ENCODE measurements at regions not wholly inside any gene's neighbourhood (a gene's known extent, or its start where the extent isn't known, plus 50 kb on each side); places are given as distances from the start of the nearest gene placed in this dataset.

GRCh38 chr5:167966979-167967378 lies 324.5 kb upstream of the WWC1 start:
- no peak for DNase-seq (ENCODE audit: low read depth)
- peaks cover 3% of the 10 kb centered on the region for H3K36me3 ChIP-seq (ENCODE audit: control insufficient read depth, insufficient read depth, low read length)
- H3K4me3 ChIP-seq (ENCODE audit: low read depth, low read length), result no peak overlapping the region
- no peaks in the 10 kb centered on the region for H3K27me3 ChIP-seq (ENCODE audit: control insufficient read depth, insufficient read depth, low read length)
- no peak for FAIRE-seq
- TF ChIP-seq, protein P1, sequence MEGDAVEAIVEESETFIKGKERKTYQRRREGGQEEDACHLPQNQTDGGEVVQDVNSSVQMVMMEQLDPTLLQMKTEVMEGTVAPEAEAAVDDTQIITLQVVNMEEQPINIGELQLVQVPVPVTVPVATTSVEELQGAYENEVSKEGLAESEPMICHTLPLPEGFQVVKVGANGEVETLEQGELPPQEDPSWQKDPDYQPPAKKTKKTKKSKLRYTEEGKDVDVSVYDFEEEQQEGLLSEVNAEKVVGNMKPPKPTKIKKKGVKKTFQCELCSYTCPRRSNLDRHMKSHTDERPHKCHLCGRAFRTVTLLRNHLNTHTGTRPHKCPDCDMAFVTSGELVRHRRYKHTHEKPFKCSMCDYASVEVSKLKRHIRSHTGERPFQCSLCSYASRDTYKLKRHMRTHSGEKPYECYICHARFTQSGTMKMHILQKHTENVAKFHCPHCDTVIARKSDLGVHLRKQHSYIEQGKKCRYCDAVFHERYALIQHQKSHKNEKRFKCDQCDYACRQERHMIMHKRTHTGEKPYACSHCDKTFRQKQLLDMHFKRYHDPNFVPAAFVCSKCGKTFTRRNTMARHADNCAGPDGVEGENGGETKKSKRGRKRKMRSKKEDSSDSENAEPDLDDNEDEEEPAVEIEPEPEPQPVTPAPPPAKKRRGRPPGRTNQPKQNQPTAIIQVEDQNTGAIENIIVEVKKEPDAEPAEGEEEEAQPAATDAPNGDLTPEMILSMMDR (IDR thresholded peaks at IDR 0.05; ENCODE audit: insufficient read depth, low read length, severe bottlenecking), result no peak

DNA sequence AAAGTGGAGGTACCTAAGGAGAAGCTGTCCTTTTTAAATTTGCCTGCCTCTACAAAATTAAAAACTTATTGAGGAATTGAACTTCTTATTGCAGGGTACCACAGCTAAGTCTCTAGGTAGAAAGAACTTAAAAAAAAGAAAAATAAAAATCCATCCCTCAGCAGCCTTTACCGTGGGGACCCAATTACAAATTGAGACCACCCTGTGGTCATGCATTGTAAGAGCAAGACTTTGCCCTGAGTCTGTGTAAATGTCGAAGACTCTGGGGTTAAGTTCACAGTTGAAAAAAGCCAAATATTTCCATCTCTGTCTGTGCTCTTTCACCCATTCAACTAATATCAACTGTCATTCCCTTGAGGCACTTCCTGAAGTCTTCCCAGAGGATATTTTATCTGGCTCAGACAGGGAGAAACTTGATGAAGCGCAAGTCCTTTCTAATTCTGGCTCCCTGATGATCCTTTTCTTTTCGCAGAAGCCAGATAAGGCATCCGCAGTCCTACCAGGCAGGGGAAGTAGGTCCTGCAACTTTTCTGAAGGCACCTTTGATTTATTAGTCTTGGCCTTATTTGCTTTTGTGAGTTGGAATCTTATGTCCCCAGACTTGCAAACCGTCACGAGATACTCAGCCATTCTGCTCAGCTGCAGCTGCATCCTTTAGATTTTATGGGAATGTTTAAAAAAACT lies 323.8 kb upstream of the WWC1 start:
- DNase-seq (ENCODE audit: low read depth) (no peak), FAIRE-seq (no peak)
- Histone ChIP-seq H3K27me3 (ENCODE audit: control insufficient read depth, insufficient read depth, low read length) (no peaks in the 10 kb centered on the region), H3K36me3 (ENCODE audit: control insufficient read depth, insufficient read depth, low read length) (peaks cover 3% of the 10 kb centered on the region), H3K4me3 (ENCODE audit: low read depth, low read length) (no peak overlapping the region)
- TF ChIP-seq, protein P1 (IDR thresholded peaks at IDR 0.05; ENCODE audit: insufficient read depth, low read length, severe bottlenecking), result no peak

GRCh38 chr5:167968837-167969236 lies 322.6 kb upstream of the WWC1 start:
- DNase-seq (ENCODE audit: low read depth), result no peak

DNA sequence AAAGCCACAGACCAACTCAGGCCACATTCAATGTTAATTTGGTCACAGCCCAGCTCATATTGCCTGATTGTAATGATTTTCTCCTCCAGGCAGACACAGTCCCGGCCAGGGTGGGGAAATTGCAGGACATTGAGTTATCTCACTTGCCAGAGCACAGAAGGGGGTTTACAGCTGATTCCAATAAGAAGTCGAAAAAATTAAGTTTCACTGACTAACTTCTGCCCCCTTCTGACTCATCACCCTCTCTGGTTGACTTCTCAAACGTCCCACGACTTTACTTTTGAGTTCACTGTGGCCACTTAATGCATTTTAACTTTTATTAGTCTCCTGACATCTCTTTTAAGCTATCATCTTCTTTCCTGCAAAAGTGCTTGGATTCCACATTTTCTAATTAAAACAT lies 321.4 kb upstream of the WWC1 start:
- TF ChIP-seq, protein P1 (IDR thresholded peaks at IDR 0.05; ENCODE audit: insufficient read depth, low read length, severe bottlenecking), result no peak
- FAIRE-seq, result no peak
- Histone ChIP-seq H3K4me3 (ENCODE audit: low read depth, low read length) (no peak overlapping the region), H3K27me3 (ENCODE audit: control insufficient read depth, insufficient read depth, low read length) (no peaks in the 10 kb centered on the region), H3K36me3 (ENCODE audit: control insufficient read depth, insufficient read depth, low read length) (peaks cover 3% of the 10 kb centered on the region)
- DNase-seq (ENCODE audit: low read depth), result no peak

More at GRCh38 chr5:167968837-167969236, 322.6 kb upstream of the WWC1 start:
- H3K36me3 ChIP-seq (ENCODE audit: control insufficient read depth, insufficient read depth, low read length), result peaks cover 3% of the 10 kb centered on the region
- H3K4me3 ChIP-seq (ENCODE audit: low read depth, low read length), result no peak overlapping the region
- no peak for FAIRE-seq
- H3K27me3 ChIP-seq (ENCODE audit: control insufficient read depth, insufficient read depth, low read length), result no peaks in the 10 kb centered on the region
- TF ChIP-seq, protein P1 (IDR thresholded peaks at IDR 0.05; ENCODE audit: insufficient read depth, low read length, severe bottlenecking), result no peak

- Histone ChIP-seq H3K27me3 (ENCODE audit: control insufficient read depth, insufficient read depth, low read length) (no peaks in the 10 kb centered on the region), H3K4me3 (ENCODE audit: low read depth, low read length) (no peak overlapping the region), H3K36me3 (ENCODE audit: control insufficient read depth, insufficient read depth, low read length) (peaks cover 3% of the 10 kb centered on the region)
- FAIRE-seq (no peak), DNase-seq (ENCODE audit: low read depth) (no peak)
- TF ChIP-seq, protein P1 (IDR thresholded peaks at IDR 0.05; ENCODE audit: insufficient read depth, low read length, severe bottlenecking), result no peak
Measured at GRCh38 chr5:167971706-167972105, 319.7 kb upstream of the WWC1 start.

DNA sequence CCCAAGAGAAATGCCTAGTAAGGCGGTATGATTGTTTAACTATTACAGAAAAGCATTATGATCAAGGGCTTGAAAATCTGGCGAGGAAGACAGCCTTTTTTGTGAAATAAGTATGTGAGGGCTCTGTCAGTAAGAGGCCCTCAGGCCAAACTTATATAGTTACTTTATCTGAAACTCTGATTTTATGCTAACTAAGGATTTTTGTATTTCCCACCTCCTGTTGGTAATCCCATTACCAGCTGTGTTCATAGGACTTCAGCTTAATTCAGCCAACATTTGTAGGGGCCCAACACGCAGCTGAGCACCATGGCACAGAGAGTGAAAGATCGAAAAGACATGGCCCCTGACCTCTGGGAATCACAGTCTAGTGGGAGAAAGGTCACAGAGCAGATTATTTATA lies 318.3 kb upstream of the WWC1 start:
- no peak overlapping the region for H3K4me3 ChIP-seq (ENCODE audit: low read depth, low read length)
- TF ChIP-seq, protein P1 (IDR thresholded peaks at IDR 0.05; ENCODE audit: insufficient read depth, low read length, severe bottlenecking), result no peak
- DNase-seq (ENCODE audit: low read depth) (no peak), FAIRE-seq (no peak)
- no peaks in the 10 kb centered on the region for H3K27me3 ChIP-seq (ENCODE audit: control insufficient read depth, insufficient read depth, low read length)
- H3K36me3 ChIP-seq (ENCODE audit: control insufficient read depth, insufficient read depth, low read length), result peaks cover 3% of the 10 kb centered on the region

All from bronchial epithelial cell (primary cell).